IMR-90 (cell line): ENCODE measurements at regions not wholly inside any gene's neighbourhood (a gene's known extent, or its start where the extent isn't known, plus 50 kb on each side); places are given as distances from the start of the nearest gene placed in this dataset.
"Not testable (repeated sequence)": the region's sequence is repeated elsewhere in the genome, so short reads cannot be mapped to it uniquely, and the experiment has no call there.

Experiments used
- ATAC-seq: fragments of 200-7000 bp; cut with Tn5 transposase; 2 replicates; pipeline ENCODE4 v1.9.1; 2020; ENCODE audit warnings: low read depth, mild to moderate bottlenecking, moderate library complexity
- BruUV-seq: library from RNA; stranded (reverse); fragments of 400-500 nt; replicated peaks from 2 replicates; lab custom pipeline; 2021; lab: Mats Ljungman, UMichigan
- CTCF ChIA-PET: fragments of 300-600 bp; formaldehyde crosslinking; extraction: SDS; loops from one replicate; lab custom pipeline; 2021; ENCODE audit warnings: antibody characterized with exemption; lab: Yijun Ruan, JAX
- POLR2A ChIA-PET: fragments of 300-600 bp; sonication (Branson Sonifier 250); formaldehyde crosslinking; loops from one replicate; lab custom pipeline; 2022; ENCODE audit warnings: antibody characterized with exemption; ENCODE audit not compliant: unreplicated experiment; lab: Charles Lee
- DNase-seq: peaks from one replicate; pipeline ENCODE4 v3.0.0; 2013
- H2AFZ ChIP-seq: replicated peaks from 2 replicates; pipeline ENCODE3; 2013; ENCODE audit warnings: low read length, mild to moderate bottlenecking; ENCODE audit not compliant: poor library complexity
- H2AK5ac ChIP-seq: 2 replicates; pipeline ENCODE4 v1.6.1; 2013; ENCODE audit warnings: low read depth, low read length, inconsistent platforms
- H2AK9ac ChIP-seq: replicated peaks from 2 replicates; pipeline ENCODE3; 2013; ENCODE audit warnings: mild to moderate bottlenecking, low read depth, low read length, moderate library complexity; ENCODE audit not compliant: poor library complexity
- H2BK120ac ChIP-seq: 2 replicates; pipeline ENCODE4 v1.6.1; 2013; ENCODE audit warnings: low read depth, low read length, inconsistent platforms
- H2BK15ac ChIP-seq: 3 replicates; pipeline ENCODE4 v1.6.1; 2013; ENCODE audit warnings: low read depth, low read length, inconsistent platforms
- H2BK20ac ChIP-seq: 2 replicates; pipeline ENCODE4 v1.6.1; 2013; ENCODE audit warnings: low read depth, mild to moderate bottlenecking, inconsistent platforms, low read length, moderate library complexity
- H2BK5ac ChIP-seq: 2 replicates; pipeline ENCODE4 v1.6.1; 2013; ENCODE audit warnings: mild to moderate bottlenecking, low read depth, low read length, inconsistent platforms; ENCODE audit not compliant: poor library complexity, severe bottlenecking
- H3K14ac ChIP-seq: replicated peaks from 2 replicates; pipeline ENCODE4 v1.6.1; 2013; ENCODE audit warnings: low read depth, low read length, inconsistent platforms
- H3K18ac ChIP-seq: 2 replicates; pipeline ENCODE4 v1.6.1; 2013; ENCODE audit warnings: low read depth, low read length, control low read depth
- H3K23ac ChIP-seq: 2 replicates; pipeline ENCODE4 v1.6.1; 2013; ENCODE audit warnings: low read depth, low read length, inconsistent platforms
- H3K27ac ChIP-seq: 2 replicates; pipeline ENCODE4 v1.5.1; 2013; ENCODE audit warnings: mild to moderate bottlenecking, control low read depth, low read length; ENCODE audit not compliant: insufficient read depth
- H3K27me3 ChIP-seq: 2 replicates; pipeline ENCODE4 v1.6.1; 2013; ENCODE audit warnings: low read length; ENCODE audit not compliant: control insufficient read depth, insufficient read depth
- H3K36me3 ChIP-seq: 2 replicates; pipeline ENCODE4 v1.6.1; 2013; ENCODE audit warnings: low read length, mixed read lengths; ENCODE audit not compliant: control insufficient read depth, insufficient read depth
- H3K4ac ChIP-seq: 2 replicates; pipeline ENCODE4 v1.6.1; 2013; ENCODE audit warnings: low read depth, low read length, inconsistent platforms
- H3K4me1 ChIP-seq: 2 replicates; pipeline ENCODE4 v1.6.1; 2013; ENCODE audit warnings: low read length, mixed read lengths; ENCODE audit not compliant: control insufficient read depth, insufficient read depth
- H3K4me2 ChIP-seq: 2 replicates; pipeline ENCODE4 v1.6.1; 2013; ENCODE audit warnings: low read depth, mild to moderate bottlenecking, control low read depth, low read length, moderate library complexity
- H3K4me3 ChIP-seq: 2 replicates; pipeline ENCODE4 v1.5.1; 2013; ENCODE audit warnings: low read depth, mild to moderate bottlenecking, control low read depth, low read length, moderate library complexity; ENCODE audit not compliant: insufficient read depth
- H3K56ac ChIP-seq: 2 replicates; pipeline ENCODE4 v1.6.1; 2013; ENCODE audit warnings: low read length, inconsistent platforms; ENCODE audit not compliant: insufficient read depth; ENCODE audit errors: extremely low read depth
- H3K79me1 ChIP-seq, 2 experiments: 2 replicates each; pipeline ENCODE4 v1.6.1; 2013; ENCODE audit warnings: low read length in 2 of 2, inconsistent platforms in 1 of 2, low read depth in 1 of 2
- H3K9ac ChIP-seq: 2 replicates; pipeline ENCODE4 v1.6.1; 2013; ENCODE audit warnings: low read depth, low read length, control low read depth
- H3K9me1 ChIP-seq: 2 replicates; pipeline ENCODE4 v1.6.1; 2013; ENCODE audit warnings: low read length, inconsistent platforms; ENCODE audit not compliant: insufficient read depth
- H3K9me3 ChIP-seq: 2 replicates; pipeline ENCODE4 v1.6.1; 2013; ENCODE audit warnings: low read length; ENCODE audit not compliant: control insufficient read depth, insufficient read depth
- H4K20me1 ChIP-seq: 2 replicates; pipeline ENCODE4 v1.6.1; 2013; ENCODE audit warnings: low read length, inconsistent platforms; ENCODE audit not compliant: insufficient read depth
- H4K5ac ChIP-seq: 2 replicates; pipeline ENCODE4 v1.6.1; 2013; ENCODE audit warnings: mild to moderate bottlenecking, low read depth, low read length, control low read depth
- H4K8ac ChIP-seq, 2 experiments: 2 replicates each; pipeline ENCODE4 v1.6.1; 2013; ENCODE audit warnings: low read depth in 2 of 2, low read length in 2 of 2, control low read depth in 1 of 2, inconsistent platforms in 1 of 2
- H4K91ac ChIP-seq: 2 replicates; pipeline ENCODE4 v1.6.1; 2013; ENCODE audit warnings: low read depth, low read length, inconsistent platforms; ENCODE audit not compliant: insufficient read depth
- BHLHE40 ChIP-seq: fragments of 150-350 bp; IDR thresholded peaks from 2 replicates; pipeline ENCODE4 v1.6.1; 2016; ENCODE audit warnings: mild to moderate bottlenecking, low read depth, low read length
- CTCF ChIP-seq: conservative IDR thresholded peaks from 2 replicates; pipeline ENCODE4 v1.5.1; 2012; ENCODE audit warnings: mild to moderate bottlenecking, low read depth, low read length, improper control_type of control experiment
- MAZ ChIP-seq: IDR thresholded peaks from 2 replicates; pipeline ENCODE4 v1.6.1; 2012; ENCODE audit warnings: low read depth, mild to moderate bottlenecking, low read length, improper control_type of control experiment, moderate library complexity, borderline replicate concordance
- NFE2L2 ChIP-seq: fragments of 150-350 bp; IDR thresholded peaks from 2 replicates; pipeline ENCODE4 v1.6.1; 2016; ENCODE audit warnings: low read depth, mild to moderate bottlenecking, low read length
- POLR2A ChIP-seq: IDR thresholded peaks from 2 replicates; pipeline ENCODE4 v1.6.1; 2012; ENCODE audit warnings: mild to moderate bottlenecking, low read depth, low read length
- RAD21 ChIP-seq: IDR thresholded peaks from 2 replicates; pipeline ENCODE4 v1.6.1; 2012; ENCODE audit warnings: low read length, improper control_type of control experiment
- RFX5 ChIP-seq: IDR thresholded peaks from 2 replicates; pipeline ENCODE4 v1.8.0; 2012; ENCODE audit warnings: low read depth, mild to moderate bottlenecking, low read length, moderate library complexity
- USF2 ChIP-seq: fragments of 150-350 bp; IDR thresholded peaks from 2 replicates; pipeline ENCODE4 v1.6.1; 2017; ENCODE audit warnings: mild to moderate bottlenecking, antibody characterized with exemption, low read length, low read depth
- WGBS, 2 experiments: methylation state at CpG; one replicate each; pipeline versions ENCODE4 v1.1.5 to v1.1.7; 2013; ENCODE audit warnings: missing lambda C conversion rate in 2 of 2; ENCODE audit not compliant: insufficient read length in 1 of 2; ENCODE audit errors: extremely low coverage in 2 of 2; 5-methylcytosine and 5-hydroxymethylcytosine counted together
- dilution Hi-C: fragments of 300-500 bp; cut with HindIII; formaldehyde crosslinking; loops from one replicate; pipeline ENCODE4 v1.14.3; 2018; ENCODE audit warnings: low sequenced_read_pairs; ENCODE audit not compliant: unreplicated experiment
- in situ Hi-C: fragments of 300-500 bp; cut with MboI; formaldehyde crosslinking; loops from 3 replicates; pipeline ENCODE4 v1.14.3; 2019; ENCODE audit warnings: low sequenced_read_pairs, inconsistent platforms, mixed read lengths
- intact Hi-C: fragments of 100-400 bp; cut with micrococcal nuclease; formaldehyde crosslinking; loops from 2 replicates; pipeline ENCODE4 v1.10.0; 2022

- Histone ChIP-seq H3K9me3 (peaks cover 11% of the 10 kb centered on the region), H3K4me2 (no peak overlapping the region), H2BK20ac (no peak overlapping the region), H2BK15ac (no peak overlapping the region), H3K9ac (no peak overlapping the region), H2AK5ac (no peak overlapping the region), H3K4ac (no peak overlapping the region), H2BK5ac (no peak overlapping the region), H3K27me3 (no peaks in the 10 kb centered on the region; the same call in 1 of the 2 replicates), H3K27ac (no peak overlapping the region), H2AK9ac (no peak overlapping the region), H3K56ac (no peak overlapping the region), H4K20me1 (no peaks in the 10 kb centered on the region), H4K91ac (no peak overlapping the region), H2BK120ac (no peak overlapping the region), H2AFZ (no peak overlapping the region), H3K23ac (no peak overlapping the region), H3K36me3 (no peaks in the 10 kb centered on the region), H3K18ac (no peak overlapping the region), H3K4me1 (no peaks in the 10 kb centered on the region), H3K9me1 (no peaks in the 10 kb centered on the region), H3K79me1 (no peaks in the 10 kb centered on the region), H4K5ac (no peak overlapping the region), H3K14ac (no peak overlapping the region), H4K8ac (no peak overlapping the region), H3K4me3 (no peak overlapping the region)
- WGBS, 2 experiments = no CpG with 5 or more reads among the region's 3 CpGs
- DNase-seq = no peak
- no peak for ATAC-seq
- dilution Hi-C loops = no loop called here
- CTCF ChIA-PET = no interaction called here
- in situ Hi-C loops = no loop called here
- no peak for TF ChIP-seq NFE2L2
- no peak for TF ChIP-seq CTCF
- no peak for TF ChIP-seq USF2
- no peak for TF ChIP-seq MAZ
- TF ChIP-seq BHLHE40 = no peak
- no peak for TF ChIP-seq POLR2A
- no peak for TF ChIP-seq RFX5
- no peak for TF ChIP-seq RAD21
- POLR2A ChIA-PET = no interaction called here
- no TSS peak for BruUV-seq
- intact Hi-C loops = no loop called here
Observed at GRCh38 chr7:81226234-81226633, 307.4 kb upstream of the SEMA3C start.

- in situ Hi-C loops = not testable (repeated sequence)
Observed at GRCh38 chr7:81222692-81223091, 303.8 kb upstream of the SEMA3C start.

More at GRCh38 chr7:81222692-81223091, 303.8 kb upstream of the SEMA3C start:
- 100% methylated on average over 1 of the region's 2 CpGs; no CpG with 5 or more reads in 1 of the 2 experiments for WGBS, 2 experiments
- H3K4me1 ChIP-seq, H3K4me2 ChIP-seq, H3K18ac ChIP-seq, H3K27ac ChIP-seq, H2AFZ ChIP-seq, H2BK15ac ChIP-seq, dilution Hi-C loops, H3K9ac ChIP-seq, H3K36me3 ChIP-seq, H3K56ac ChIP-seq, BruUV-seq, H3K14ac ChIP-seq, H2AK5ac ChIP-seq, H4K20me1 ChIP-seq, POLR2A ChIA-PET, H2AK9ac ChIP-seq, H3K4ac ChIP-seq, H4K8ac ChIP-seq, H3K4me3 ChIP-seq, H3K9me1 ChIP-seq, DNase-seq, H4K5ac ChIP-seq, H3K27me3 ChIP-seq, H3K79me1 ChIP-seq, H2BK20ac ChIP-seq, CTCF ChIA-PET, intact Hi-C loops, H4K91ac ChIP-seq, H2BK5ac ChIP-seq, H3K23ac ChIP-seq, H2BK120ac ChIP-seq, ATAC-seq: not testable (repeated sequence)
- peaks cover 11% of the 10 kb centered on the region for H3K9me3 ChIP-seq
